Renal cortex interstitium (tissue), 11 donors: ENCODE measurements at regions not wholly inside any gene's neighbourhood (a gene's known extent, or its start where the extent isn't known, plus 50 kb on each side); places are given as distances from the start of the nearest gene placed in this dataset.
"Not testable (repeated sequence)": the region's sequence is repeated elsewhere in the genome, so short reads cannot be mapped to it uniquely, and the experiment has no call there.

ENCODE experiments used
- DNase-seq, 11 donors: peaks; one replicate each; pipeline ENCODE4 v3.0.0-alpha.2; 2013; ENCODE audit warnings: low read depth in 9 of 11, low spot score in 4 of 11; ENCODE audit errors: extremely low read depth in 1 of 11

- no peak for DNase-seq
Observed at GRCh38 chr4:151860561-151861093, 99.8 kb upstream of the GATB start.

- no peak for DNase-seq
Observed at GRCh38 chr4:151859641-151860040, 98.8 kb upstream of the GATB start.

GRCh38 chr4:151858356-151858755, 97.5 kb upstream of the GATB start:
- no peak for DNase-seq

DNA sequence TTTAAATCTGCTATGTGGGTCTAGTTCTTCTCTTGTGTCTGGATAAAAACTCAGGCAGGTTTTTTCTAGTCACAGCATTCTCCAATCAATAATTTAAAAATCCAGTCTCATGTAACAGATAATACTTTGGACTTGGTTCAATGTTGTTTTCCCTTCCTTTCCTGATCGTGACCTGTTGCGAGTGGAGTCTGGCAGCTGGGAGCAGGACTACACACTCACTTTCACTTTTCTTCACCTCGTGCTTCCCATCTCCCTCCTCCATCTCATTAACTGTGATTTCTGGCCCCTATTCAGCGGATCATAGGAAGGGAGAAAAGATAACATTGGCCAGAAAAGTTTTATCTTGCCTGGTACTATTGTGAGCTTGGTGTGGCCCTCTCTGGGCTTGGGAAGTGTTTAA, 96.6 kb upstream of the GATB start:
- DNase-seq: no peak

- no peak for DNase-seq
Observed at GRCh38 chr4:151855747-151856146, 94.9 kb upstream of the GATB start.

- DNase-seq: no peak
Observed at GRCh38 chr4:151854731-151855130, 93.9 kb upstream of the GATB start.

DNA sequence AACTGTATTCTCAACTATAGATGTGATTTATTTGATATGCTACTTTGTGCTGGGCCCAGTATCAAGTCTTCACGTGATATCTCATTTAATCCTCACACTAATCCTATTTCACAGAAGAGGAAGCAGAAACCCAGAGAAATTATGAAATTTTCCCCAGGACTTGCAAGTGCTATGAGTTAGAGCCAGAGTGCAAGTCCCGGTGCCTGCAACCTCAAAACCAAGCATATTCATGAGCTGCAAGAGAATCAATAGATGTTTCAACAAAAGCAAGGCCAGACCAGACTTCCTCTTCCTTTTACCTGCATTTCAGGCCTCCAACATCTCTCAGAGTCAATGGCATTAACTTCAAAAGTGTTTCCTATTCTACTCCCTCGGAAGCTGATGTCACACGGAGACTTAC, 92.2 kb upstream of the GATB start:
- no peak for DNase-seq

- no peak for DNase-seq
Observed at GRCh38 chr4:151852202-151852601, 91.4 kb upstream of the GATB start.

- DNase-seq: no peak
Observed at GRCh38 chr4:151851354-151851753, 90.5 kb upstream of the GATB start.

GRCh38 chr4:151850791-151851213, 90.0 kb upstream of the GATB start:
- DNase-seq: no peak

GRCh38 chr4:151845551-151845950, 84.7 kb upstream of the GATB start:
- not testable (repeated sequence) for DNase-seq

DNA sequence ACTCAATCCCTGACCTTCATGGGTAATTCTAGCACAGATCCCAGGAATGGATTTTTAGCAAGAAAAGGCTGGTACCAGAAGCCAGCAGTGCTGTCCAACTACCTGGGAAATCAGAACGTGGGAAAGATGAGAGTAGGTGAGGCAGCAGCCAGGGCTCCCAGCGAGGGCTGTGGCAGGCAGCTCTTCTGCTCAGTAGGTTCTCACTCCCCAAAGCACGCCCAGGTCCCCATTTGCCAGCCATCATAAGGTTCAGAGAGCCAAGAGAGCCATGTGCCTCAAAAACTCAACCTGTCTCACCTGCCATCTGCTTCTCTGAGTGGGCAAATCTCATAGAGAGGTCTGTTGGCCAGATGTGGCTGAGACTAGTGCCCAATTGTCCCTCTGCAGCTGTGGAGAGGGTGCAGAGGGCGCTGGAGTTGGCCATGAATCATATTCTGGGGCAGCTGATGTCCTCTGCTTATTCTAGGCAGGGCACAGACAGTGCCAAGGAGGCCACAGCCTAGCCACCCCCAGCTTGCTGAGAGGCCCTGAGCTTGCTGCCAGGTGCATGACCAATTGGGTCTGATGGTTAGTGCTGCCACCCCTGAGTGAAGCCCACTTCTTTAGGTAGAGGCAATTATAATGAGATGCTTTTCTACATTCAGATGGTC, 81.7 kb upstream of the GATB start:
- no peak for DNase-seq

DNA sequence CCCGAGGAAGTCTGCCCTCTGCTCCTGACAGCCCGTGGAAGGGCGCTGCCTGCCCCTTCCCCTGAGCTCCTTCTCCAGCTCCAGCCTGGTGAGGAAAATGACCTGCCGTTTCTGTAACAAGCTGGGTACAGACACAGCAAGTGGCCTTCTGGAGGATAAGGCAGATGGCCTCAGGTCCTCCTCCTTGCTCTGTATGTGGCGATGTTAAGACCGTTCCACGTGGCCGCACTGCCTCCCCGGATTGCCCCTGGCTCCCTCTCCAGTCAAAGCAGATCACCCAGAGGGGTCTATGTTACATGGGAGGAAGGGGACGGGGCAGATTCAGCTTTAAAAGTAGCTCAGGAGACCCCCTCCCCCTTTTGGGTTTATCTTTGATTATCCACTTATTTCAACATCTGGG, 80.3 kb upstream of the GATB start:
- DNase-seq: no peak

GRCh38 chr4:151835467-151835866, 74.7 kb upstream of the GATB start:
- no peak for DNase-seq

GRCh38 chr4:151833174-151833573, 72.4 kb upstream of the GATB start:
- no peak for DNase-seq

DNA sequence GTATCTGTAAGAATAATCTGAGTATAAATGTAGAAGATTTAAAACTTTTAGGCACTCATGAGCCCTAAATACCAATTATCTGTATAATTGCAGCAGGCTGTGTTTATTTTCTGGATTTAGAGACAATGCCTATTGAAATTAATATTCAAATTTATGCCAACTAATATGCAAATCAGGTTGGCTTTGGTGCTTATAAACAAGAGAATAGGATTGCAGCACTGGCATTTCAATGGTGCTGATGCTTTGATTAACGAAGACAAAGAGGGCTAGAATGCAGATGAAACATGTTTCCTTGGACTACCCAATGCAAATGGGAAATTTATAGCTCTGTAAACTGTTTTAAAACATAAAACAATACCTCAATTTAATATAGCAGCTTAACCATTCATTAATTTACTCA, 70.7 kb upstream of the GATB start:
- no peak for DNase-seq

DNA sequence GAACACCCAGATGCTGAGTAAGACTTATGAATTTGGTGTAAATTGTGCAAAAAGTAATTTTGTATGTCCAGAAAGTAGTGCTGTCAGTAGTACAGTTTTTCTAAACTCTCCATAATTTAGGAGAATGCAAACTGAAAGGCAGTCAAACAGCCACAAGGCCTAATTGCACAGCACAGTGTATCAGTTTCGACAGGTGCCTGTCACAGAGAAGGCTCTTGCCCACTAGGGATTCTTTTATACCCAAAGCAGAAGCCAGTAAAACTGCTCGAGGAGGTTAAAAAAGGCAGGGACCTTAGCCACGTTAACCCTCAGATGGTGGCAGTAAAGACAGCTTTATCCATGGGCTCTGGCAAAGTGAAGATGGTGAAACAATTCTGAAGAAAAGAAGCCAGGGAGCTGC, 69.4 kb upstream of the GATB start:
- DNase-seq: no peak

GRCh38 chr4:151829309-151829708, 68.5 kb upstream of the GATB start:
- DNase-seq: no peak

- DNase-seq: peak in 1 of 11 donors; percentile 10
Observed at GRCh38 chr4:151824656-151825055, 63.8 kb upstream of the GATB start.

- DNase-seq: no peak
Observed at GRCh38 chr4:151822331-151822730, 61.5 kb upstream of the GATB start.

DNA sequence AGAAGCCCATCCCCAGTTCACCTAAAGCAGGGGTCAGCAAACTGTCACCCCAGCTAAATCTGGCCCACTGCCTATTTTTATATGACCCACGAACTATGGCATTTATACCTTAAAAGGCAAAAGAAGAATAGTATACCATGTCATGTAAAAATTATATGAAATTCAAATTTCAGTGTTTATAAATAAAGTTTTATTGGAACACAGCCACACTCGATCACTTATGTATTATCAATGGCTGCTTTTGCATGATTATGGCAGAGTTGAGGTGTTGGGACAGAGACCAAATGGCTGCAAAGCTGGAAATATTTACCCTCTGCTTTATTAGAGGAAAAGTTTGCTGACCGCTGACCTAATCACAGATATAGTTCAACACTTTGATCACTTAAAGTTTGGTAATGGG, 59.2 kb upstream of the GATB start:
- no peak for DNase-seq
